ENCODE measurements at regions not wholly inside any gene's neighbourhood (a gene's known extent, or its start where the extent isn't known, plus 50 kb on each side); places are given as distances from the start of the nearest gene placed in this dataset.

DNA sequence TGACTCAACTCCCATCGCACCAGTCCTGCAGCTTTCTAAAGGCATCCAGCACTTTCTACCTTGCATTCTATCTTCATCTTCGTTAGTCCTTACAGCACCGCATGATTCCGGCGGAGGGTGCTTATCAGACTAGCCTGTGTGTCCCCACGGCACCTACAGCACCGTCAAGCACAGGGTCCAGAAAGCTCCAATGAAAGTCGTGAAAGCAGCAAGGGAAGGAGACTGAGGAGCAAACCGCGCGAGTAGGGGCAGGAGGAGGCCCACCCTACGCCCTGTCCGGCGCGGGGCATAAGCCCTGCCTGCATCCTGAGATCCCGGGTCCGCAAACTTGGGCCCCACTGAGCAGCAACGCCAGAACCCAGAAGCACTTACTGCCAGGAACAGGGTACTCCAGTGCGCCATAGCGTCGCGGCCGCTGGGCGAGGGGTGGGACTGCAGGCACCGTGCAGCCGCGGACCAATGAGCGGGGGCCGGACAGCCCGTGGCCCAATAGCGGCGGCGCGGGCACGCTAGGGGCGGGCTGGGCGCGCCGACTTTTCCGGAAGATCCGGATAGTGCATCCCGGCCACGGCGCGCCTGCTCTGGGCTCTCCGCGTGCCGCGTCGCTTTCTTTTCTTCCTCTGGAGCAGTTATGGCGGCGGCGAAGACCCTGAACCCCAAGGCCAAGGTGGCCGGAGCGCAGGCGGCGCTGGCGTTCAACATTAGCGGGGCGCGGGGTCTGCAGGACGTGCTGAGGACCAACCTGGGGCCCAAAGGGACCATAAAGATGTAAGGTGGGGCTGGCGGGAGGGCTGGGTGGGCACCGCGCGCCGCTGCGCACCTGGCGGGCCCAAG lies 122.1 kb upstream of the VKORC1L1 start (continued):
- TF ChIP-seq ZNF766 (CRISPR knock-in tag; IDR thresholded peaks at IDR 0.05; ENCODE audit: borderline replicate concordance) = 0 out of 2 replicates have a peak, but pooled peaks have one; percentile 28
- no peak for TF ChIP-seq NFRKB (IDR thresholded peaks at IDR 0.05)
- TF ChIP-seq FOXA1 (IDR thresholded peaks at IDR 0.05) = no peak
- no peak for TF ChIP-seq FOXA1 (CRISPR knock-in tag; IDR thresholded peaks at IDR 0.05)
- no peak for TF ChIP-seq ZNF549 (CRISPR knock-in tag; IDR thresholded peaks at IDR 0.05)
- TF ChIP-seq PHF20 (CRISPR knock-in tag; IDR thresholded peaks at IDR 0.05) = peak; percentile 70
- TF ChIP-seq MXI1 (IDR thresholded peaks at IDR 0.05; ENCODE audit: borderline replicate concordance, low read depth, low read length) = no peak
- TF ChIP-seq, protein P1, sequence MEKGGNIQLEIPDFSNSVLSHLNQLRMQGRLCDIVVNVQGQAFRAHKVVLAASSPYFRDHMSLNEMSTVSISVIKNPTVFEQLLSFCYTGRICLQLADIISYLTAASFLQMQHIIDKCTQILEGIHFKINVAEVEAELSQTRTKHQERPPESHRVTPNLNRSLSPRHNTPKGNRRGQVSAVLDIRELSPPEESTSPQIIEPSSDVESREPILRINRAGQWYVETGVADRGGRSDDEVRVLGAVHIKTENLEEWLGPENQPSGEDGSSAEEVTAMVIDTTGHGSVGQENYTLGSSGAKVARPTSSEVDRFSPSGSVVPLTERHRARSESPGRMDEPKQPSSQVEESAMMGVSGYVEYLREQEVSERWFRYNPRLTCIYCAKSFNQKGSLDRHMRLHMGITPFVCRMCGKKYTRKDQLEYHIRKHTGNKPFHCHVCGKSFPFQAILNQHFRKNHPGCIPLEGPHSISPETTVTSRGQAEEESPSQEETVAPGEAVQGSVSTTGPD (CRISPR knock-in tag; IDR thresholded peaks at IDR 0.05) = no peak
- TF ChIP-seq TP53 (CRISPR knock-in tag; conservative IDR thresholded peaks at IDR 0.05) = no peak; the same call in 1 of the 2 replicates
- TF ChIP-seq, protein P2, sequence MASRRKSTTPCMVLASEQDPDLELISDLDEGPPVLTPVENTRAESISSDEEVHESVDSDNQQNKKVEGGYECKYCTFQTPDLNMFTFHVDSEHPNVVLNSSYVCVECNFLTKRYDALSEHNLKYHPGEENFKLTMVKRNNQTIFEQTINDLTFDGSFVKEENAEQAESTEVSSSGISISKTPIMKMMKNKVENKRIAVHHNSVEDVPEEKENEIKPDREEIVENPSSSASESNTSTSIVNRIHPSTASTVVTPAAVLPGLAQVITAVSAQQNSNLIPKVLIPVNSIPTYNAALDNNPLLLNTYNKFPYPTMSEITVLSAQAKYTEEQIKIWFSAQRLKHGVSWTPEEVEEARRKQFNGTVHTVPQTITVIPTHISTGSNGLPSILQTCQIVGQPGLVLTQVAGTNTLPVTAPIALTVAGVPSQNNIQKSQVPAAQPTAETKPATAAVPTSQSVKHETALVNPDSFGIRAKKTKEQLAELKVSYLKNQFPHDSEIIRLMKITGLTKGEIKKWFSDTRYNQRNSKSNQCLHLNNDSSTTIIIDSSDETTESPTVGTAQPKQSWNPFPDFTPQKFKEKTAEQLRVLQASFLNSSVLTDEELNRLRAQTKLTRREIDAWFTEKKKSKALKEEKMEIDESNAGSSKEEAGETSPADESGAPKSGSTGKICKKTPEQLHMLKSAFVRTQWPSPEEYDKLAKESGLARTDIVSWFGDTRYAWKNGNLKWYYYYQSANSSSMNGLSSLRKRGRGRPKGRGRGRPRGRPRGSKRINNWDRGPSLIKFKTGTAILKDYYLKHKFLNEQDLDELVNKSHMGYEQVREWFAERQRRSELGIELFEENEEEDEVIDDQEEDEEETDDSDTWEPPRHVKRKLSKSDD (CRISPR knock-in tag; IDR thresholded peaks at IDR 0.05; ENCODE audit: low read depth) = 0 out of 2 replicates have a peak, but pooled peaks have one; percentile 36
- TF ChIP-seq, protein P3, sequence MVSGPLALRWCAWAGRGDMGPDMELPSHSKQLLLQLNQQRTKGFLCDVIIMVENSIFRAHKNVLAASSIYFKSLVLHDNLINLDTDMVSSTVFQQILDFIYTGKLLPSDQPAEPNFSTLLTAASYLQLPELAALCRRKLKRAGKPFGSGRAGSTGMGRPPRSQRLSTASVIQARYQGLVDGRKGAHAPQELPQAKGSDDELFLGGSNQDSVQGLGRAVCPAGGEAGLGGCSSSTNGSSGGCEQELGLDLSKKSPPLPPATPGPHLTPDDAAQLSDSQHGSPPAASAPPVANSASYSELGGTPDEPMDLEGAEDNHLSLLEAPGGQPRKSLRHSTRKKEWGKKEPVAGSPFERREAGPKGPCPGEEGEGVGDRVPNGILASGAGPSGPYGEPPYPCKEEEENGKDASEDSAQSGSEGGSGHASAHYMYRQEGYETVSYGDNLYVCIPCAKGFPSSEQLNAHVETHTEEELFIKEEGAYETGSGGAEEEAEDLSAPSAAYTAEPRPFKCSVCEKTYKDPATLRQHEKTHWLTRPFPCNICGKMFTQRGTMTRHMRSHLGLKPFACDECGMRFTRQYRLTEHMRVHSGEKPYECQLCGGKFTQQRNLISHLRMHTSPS (CRISPR knock-in tag; IDR thresholded peaks at IDR 0.05; ENCODE audit: low read depth) = no peak
- TF ChIP-seq MTF1 (CRISPR knock-in tag; IDR thresholded peaks at IDR 0.05) = no peak
- no peak for TF ChIP-seq NCOA5 (CRISPR knock-in tag; IDR thresholded peaks at IDR 0.05)
- no peak for TF ChIP-seq SRSF9 (IDR thresholded peaks at IDR 0.05; ENCODE audit: borderline replicate concordance, insufficient read depth, low read depth, low read length, poor library complexity, severe bottlenecking)
- TF ChIP-seq ZNF619 (CRISPR knock-in tag; IDR thresholded peaks at IDR 0.05) = 0 out of 2 replicates have a peak, but pooled peaks have one; percentile 83
- TF ChIP-seq MIER2 (CRISPR knock-in tag; IDR thresholded peaks at IDR 0.05) = no peak
- no peak for TF ChIP-seq ZNF160 (CRISPR knock-in tag; IDR thresholded peaks at IDR 0.05)
- TF ChIP-seq, protein P4, sequence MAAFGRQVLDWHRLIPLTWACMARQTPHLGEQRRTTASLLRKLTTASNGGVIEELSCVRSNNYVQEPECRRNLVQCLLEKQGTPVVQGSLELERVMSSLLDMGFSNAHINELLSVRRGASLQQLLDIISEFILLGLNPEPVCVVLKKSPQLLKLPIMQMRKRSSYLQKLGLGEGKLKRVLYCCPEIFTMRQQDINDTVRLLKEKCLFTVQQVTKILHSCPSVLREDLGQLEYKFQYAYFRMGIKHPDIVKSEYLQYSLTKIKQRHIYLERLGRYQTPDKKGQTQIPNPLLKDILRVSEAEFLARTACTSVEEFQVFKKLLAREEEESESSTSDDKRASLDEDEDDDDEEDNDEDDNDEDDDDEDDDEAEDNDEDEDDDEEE (CRISPR knock-in tag; IDR thresholded peaks at IDR 0.05) = peak; percentile 73; the same call in 1 of the 2 replicates
- no peak for TF ChIP-seq SOX13 (IDR thresholded peaks at IDR 0.05)
- no peak; a peak in 1 of 4 replicates for TF ChIP-seq SOX13 (CRISPR knock-in tag; conservative IDR thresholded peaks at IDR 0.05 in 1 of 2, IDR thresholded peaks at IDR 0.05 in 1 of 2)
- TF ChIP-seq ZNF768 (CRISPR knock-in tag; IDR thresholded peaks at IDR 0.05) = peak; percentile 32; the same call in 1 of the 2 replicates
- TF ChIP-seq ZNF550 (CRISPR knock-in tag; IDR thresholded peaks at IDR 0.05; ENCODE audit: borderline replicate concordance) = no peak
- TF ChIP-seq ZNF570 (CRISPR knock-in tag; IDR thresholded peaks at IDR 0.05; ENCODE audit: borderline replicate concordance) = no peak
- TF ChIP-seq BORCS8-MEF2B (CRISPR knock-in tag; IDR thresholded peaks at IDR 0.05) = no peak
- 0 out of 2 replicates have a peak, but pooled peaks have one; percentile 17 for TF ChIP-seq ZMYM3 (CRISPR knock-in tag; IDR thresholded peaks at IDR 0.05)
